GM19099 (cell line): ENCODE measurements at regions not wholly inside any gene's neighbourhood (a gene's known extent, or its start where the extent isn't known, plus 50 kb on each side); places are given as distances from the start of the nearest gene placed in this dataset.

Experiments
- POLR2A ChIP-seq: IDR thresholded peaks from 3 replicates; pipeline ENCODE4 v1.6.1; 2011; ENCODE audit warnings: low read depth; ENCODE audit not compliant: insufficient read length; ENCODE audit errors: extremely low read depth

GRCh38 chr5:168114444-168115017 lies 176.9 kb upstream of the WWC1 start:
- TF ChIP-seq POLR2A: no peak

- no peak for TF ChIP-seq POLR2A
These were observed 174.0 kb upstream of the WWC1 start for GRCh38 chr5:168117469-168117868.

DNA sequence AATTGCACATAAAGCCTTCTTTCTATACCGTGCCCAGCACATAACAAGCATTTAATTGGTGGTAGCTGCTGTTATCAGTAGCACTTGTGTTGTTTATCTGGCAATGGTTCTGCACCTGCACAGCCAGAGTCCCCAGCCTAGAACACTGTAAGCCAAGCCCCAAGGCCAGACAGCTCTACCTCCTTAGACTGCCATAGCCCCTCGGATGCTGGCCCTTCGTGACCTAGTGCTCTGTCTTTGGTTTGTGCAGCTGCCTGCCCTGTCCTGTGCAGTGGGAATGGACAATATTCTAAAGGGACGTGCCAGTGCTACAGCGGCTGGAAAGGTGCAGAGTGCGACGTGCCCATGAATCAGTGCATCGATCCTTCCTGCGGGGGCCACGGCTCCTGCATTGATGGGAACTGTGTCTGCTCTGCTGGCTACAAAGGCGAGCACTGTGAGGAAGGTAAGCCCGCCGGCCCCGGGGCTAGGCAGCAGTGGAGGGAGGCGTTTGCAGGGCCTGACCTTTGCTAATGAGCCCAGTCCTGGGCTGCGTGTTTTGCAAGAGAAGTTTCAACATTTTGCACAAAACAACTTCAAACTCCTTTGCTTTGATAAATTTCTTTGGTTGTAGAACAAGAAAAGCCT lies 173.3 kb upstream of the WWC1 start:
- TF ChIP-seq POLR2A: no peak

DNA sequence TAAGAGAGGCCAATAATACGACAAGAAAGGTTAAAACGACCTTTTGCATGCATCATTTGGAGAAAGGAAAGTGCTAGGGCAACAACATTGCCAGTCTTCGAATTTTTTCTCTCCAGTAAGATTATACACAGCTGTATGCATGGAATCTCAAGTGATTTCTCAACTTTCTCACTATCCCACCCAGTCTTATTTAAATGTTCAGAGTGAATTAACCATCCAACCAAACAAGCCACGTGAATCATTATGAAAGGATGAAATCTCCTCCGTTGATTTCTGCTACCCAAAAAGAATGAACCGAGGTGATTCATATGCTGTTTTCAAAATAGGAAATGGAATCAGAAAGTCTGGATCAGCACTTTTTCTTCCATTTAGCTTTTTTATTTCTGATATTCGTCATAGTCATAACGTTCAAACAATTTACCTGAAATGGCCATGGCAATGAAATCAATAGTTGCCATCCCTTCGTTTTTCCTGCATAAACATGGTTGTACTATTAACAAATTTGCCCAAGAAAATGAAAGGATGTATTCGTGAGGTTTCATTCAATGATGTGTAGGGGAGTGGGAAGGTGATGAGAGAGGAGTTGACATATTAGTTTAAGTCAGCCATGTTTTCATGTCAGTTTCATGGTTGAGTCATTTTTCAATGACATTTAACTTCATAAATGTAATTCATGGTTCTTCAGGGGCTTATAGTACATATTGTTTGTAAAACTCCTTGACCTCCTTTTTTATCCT lies 170.9 kb upstream of the WWC1 start:
- TF ChIP-seq POLR2A: no peak

DNA sequence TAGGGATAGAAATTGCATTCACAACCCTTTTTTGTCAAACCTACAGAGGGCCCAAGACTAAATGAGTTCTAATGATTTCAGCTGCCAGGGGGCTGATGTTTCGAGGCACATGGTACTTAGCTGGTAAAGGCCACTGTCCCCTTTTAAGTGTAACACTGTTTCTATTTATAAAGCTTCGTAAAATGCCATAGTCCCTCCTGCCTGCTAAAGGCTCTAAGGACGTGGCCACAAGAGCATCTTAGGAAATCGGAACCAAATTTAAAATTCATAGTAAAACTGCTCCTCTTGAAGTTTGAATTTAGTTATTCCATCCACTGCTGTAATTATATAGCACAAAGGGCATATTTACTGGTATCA lies 170.3 kb upstream of the WWC1 start:
- TF ChIP-seq POLR2A: no peak

DNA sequence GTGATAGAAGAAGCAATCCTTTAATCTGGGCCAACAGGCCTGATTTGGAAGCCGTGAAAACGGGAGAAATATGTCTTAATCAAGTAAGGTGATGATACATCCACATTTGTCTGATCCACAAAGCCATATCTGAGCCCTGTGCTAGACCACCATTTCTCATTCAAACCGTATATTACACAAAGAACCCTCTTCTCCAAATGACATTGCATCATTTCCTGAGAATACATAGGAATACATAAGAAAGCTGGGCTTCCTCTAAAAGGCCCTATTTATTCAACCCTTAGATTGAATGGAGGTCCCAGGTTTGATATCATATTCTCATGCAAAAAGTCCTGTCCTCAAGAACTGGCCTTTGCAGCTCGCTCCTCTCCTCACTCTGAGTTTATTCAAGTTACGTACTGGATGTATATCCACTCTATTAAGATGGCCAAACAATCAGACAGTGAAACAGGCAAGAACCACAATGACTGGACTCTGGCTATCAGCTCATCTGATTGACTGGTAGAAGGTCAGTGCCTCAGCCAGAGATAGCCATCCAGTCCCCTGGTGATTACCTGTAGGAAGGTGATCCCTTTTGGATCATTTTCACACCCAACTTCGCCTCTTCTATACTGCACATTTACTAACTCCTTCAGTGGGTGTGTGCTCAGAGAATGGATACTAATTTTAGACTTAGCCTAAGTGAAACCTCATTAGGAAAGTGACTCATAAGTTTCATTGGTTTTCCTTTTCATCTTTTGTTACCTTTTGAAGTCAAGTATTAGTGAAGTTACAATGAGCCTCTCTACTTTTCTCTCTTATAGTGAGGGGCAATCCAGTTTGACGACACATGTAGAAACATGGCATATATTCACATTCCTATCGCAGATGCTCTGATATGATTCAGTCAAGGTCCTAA lies 167.6 kb upstream of the WWC1 start:
- TF ChIP-seq POLR2A: no peak

DNA sequence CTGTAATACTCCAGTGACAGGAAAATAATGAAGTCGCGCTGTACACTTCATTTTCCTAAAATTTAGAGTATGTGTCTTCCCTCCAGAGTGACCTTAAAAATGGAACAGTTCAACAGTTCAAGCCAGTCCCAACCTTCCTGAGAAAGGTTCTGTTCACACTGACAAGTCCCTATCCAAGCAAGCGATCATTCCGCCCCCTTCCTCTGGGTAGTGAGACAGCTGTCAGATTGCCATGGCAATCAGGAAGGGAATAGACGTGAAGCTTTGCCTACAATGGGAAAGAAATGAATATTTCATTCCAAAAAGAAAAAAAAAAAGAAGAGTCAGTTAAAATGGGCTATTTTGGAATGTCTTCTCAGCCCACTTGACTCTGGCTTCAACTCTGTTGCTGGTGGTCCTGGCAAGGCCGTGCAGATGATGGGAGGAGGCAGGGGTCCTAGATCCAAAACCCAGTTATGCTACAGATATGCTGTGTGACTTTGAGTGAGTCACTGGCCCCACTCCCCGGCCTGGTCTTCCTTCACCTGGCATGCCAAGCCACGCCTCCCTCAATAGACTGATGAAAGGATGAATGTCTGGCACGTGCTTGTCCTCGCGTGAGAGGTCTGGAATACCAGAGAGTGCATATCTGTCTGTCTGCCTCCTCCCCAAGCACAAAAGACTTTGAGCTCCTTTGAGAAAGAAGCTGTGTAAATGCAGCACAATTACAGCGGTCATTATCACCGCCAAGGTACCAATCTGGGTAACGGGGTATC lies 165.8 kb upstream of the WWC1 start:
- TF ChIP-seq POLR2A: no peak

GRCh38 chr5:168126606-168127005 lies 164.8 kb upstream of the WWC1 start:
- TF ChIP-seq POLR2A: no peak

GRCh38 chr5:168128111-168128510 lies 163.3 kb upstream of the WWC1 start:
- TF ChIP-seq POLR2A: no peak

GRCh38 chr5:168128557-168128956 lies 162.9 kb upstream of the WWC1 start:
- no peak for TF ChIP-seq POLR2A

DNA sequence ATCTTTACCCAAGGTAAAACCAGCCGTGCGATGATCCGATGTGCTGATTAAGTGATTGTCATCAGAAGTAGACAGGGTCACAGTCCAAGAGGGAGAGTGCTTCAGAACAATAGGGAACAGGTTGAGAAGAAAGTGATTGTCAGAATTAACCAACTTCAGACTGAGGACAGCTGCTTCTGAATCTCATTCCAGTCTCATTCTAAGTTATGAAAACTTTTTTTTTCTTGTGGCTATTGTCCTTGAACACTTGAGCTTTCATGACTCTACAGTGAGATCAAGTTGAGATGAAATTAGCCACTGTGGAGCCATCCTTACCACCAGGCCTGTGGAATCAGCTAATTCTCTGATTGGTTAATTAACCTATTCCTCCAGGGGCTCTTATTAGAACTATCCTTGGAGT lies 159.9 kb upstream of the WWC1 start:
- no peak for TF ChIP-seq POLR2A

DNA sequence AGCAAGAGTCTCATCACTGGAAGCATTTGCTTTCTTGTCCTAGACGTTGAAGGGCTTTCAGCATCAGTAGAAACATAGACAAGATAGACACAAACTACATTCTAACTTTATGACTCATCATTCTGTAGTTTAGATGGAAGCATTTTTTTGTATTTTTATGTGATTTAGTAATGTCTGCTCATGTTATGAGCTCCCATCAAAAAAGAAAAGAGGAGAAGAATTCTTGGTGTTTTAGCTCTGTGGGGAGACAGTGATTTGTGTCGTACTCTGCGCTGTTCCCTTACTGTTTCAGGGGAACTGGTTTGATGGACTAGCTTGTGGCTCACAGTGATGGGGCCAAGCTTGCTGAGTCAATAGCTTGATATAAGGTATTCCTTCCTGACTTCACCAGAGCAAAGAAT lies 159.2 kb upstream of the WWC1 start:
- no peak for TF ChIP-seq POLR2A

DNA sequence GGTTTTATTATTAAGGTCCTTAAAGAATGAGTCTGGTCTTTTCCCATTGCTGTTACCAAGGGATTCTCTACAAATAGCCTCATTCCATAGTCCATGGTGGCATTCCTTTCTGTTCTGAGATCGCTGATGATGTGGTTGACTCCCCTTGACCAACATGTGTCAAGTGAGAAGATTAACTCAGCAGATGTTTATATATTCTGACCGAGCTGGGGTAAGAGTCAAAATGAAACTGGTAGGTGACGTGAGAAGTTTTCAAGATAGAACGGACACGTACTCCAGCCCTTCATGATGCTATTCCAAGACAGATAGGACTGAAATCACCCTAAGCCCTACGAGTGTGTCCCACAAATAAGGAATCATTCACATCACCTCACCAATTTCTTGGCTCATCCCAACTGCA lies 155.5 kb upstream of the WWC1 start:
- TF ChIP-seq POLR2A: no peak

DNA sequence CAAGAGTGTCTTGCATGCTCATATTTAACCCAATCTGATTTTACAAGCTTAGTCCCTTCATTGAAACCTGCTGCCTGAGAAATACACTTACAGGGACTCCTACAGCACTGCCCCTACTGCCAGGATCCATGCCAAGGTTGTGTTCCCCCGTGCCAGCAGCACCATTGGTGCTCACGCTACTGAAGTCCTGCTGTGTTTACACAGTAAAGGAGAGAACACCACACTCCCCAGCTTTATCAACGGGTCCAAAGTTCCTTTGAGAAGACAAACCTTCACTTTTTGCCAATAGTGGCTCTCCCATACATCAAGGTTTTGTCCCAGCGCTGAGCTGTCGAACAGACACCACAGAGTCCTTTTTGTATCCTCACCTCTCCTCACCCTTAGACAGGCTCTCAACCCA lies 155.1 kb upstream of the WWC1 start:
- no peak for TF ChIP-seq POLR2A

- no peak for TF ChIP-seq POLR2A
These were observed 154.2 kb upstream of the WWC1 start for GRCh38 chr5:168137265-168137664.

DNA sequence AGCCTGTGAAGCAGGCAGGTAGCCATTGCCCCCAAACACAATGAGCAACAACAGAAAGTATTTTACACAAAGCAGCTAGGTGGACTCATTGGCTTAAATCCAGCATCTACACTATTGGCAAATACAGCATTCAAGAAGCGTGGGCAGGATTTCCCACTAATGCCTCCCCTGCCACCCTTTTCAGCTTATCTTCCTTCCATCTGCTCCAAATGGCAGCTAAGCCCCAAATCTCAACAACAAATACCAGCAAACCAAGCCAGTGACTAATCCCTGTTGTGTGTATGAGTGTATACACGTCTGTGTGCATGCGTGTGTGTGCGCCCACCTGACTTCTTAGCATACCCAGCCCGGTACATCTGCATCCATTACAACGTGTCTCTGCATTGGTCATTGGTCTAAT lies 151.2 kb upstream of the WWC1 start:
- TF ChIP-seq POLR2A: no peak

DNA sequence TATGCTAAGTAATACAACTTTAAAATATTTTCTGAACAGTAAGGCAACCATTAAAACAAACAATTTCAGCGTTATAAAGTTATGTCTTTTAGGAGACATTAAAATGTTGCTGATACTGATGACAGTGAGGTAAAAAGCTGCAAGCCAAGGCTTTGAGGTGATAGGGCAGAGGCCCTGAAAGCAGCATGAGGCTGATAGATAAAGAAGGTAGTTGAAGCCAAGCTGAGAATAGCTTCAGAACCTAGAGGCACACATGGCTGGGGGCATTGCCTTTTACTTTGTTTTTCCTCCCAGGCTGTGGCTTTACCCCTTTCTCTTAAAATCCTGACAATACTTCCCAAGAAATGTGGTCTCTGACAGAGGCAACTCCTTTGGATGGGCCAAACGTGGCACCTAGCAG lies 149.0 kb upstream of the WWC1 start:
- no peak for TF ChIP-seq POLR2A
